BJ (cell line): ENCODE measurements at regions not wholly inside any gene's neighbourhood (a gene's known extent, or its start where the extent isn't known, plus 50 kb on each side); places are given as distances from the start of the nearest gene placed in this dataset.

Experiments used
- CTCF ChIA-PET: fragments of 350-600 bp; formaldehyde crosslinking; extraction: SDS; loops from one replicate; lab custom pipeline; 2021; ENCODE audit warnings: antibody characterized with exemption, inconsistent platforms; lab: Yijun Ruan, JAX
- POLR2A ChIA-PET: fragments of 300-600 bp; sonication (Branson Sonifier 250); formaldehyde crosslinking; extraction: SDS; loops from one replicate; lab custom pipeline; 2021; ENCODE audit warnings: antibody characterized with exemption; lab: Charles Lee
- DNase-seq: peaks from one replicate; pipeline ENCODE4 v3.0.0-alpha.2; 2011; ENCODE audit warnings: low read depth
- H3K27me3 ChIP-seq: 2 replicates; pipeline ENCODE4 v1.6.0; 2011; ENCODE audit warnings: low read length; ENCODE audit not compliant: control insufficient read depth, insufficient read depth
- H3K36me3 ChIP-seq: 2 replicates; pipeline ENCODE4 v1.5.1; 2011; ENCODE audit warnings: low read length; ENCODE audit not compliant: control insufficient read depth, insufficient read depth
- H3K4me3 ChIP-seq: 2 replicates; pipeline ENCODE4 v1.5.1; 2011; ENCODE audit warnings: low read depth, mild to moderate bottlenecking, control low read depth, low read length
- CTCF ChIP-seq: IDR thresholded peaks from 2 replicates; pipeline ENCODE4 v1.5.1; 2011; ENCODE audit warnings: low read depth, mild to moderate bottlenecking, control low read depth, inconsistent platforms, low read length, moderate library complexity; ENCODE audit not compliant: insufficient read depth

- no peak for DNase-seq
- Histone ChIP-seq H3K36me3 (no peaks in the 10 kb centered on the region), H3K4me3 (no peak overlapping the region), H3K27me3 (no peaks in the 10 kb centered on the region)
- no peak for TF ChIP-seq CTCF
- ChIA-PET CTCF (no interaction called here), POLR2A (no interaction called here)
Measured at GRCh38 chr9:82538634-82539033, 524.3 kb downstream of the RASEF start.

GRCh38 chr9:82539146-82539545 lies 523.8 kb downstream of the RASEF start:
- ChIA-PET CTCF (no interaction called here), POLR2A (no interaction called here)
- no peak for DNase-seq
- no peak overlapping the region for H3K4me3 ChIP-seq
- H3K36me3 ChIP-seq, result no peaks in the 10 kb centered on the region
- no peak for TF ChIP-seq CTCF
- no peaks in the 10 kb centered on the region for H3K27me3 ChIP-seq

GRCh38 chr9:82539856-82540579 lies 522.9 kb downstream of the RASEF start:
- Histone ChIP-seq H3K27me3 (no peaks in the 10 kb centered on the region), H3K36me3 (no peaks in the 10 kb centered on the region), H3K4me3 (no peak overlapping the region)
- no peak for DNase-seq
- TF ChIP-seq CTCF, result no peak
- ChIA-PET CTCF (no interaction called here), POLR2A (no interaction called here)

GRCh38 chr9:82543726-82544125 lies 519.2 kb downstream of the RASEF start:
- CTCF ChIA-PET, result no interaction called here
- no peak for DNase-seq
- no peaks in the 10 kb centered on the region for H3K36me3 ChIP-seq
- POLR2A ChIA-PET, result no interaction called here
- TF ChIP-seq CTCF, result no peak
- no peak overlapping the region for H3K4me3 ChIP-seq
- no peaks in the 10 kb centered on the region for H3K27me3 ChIP-seq

GRCh38 chr9:82546136-82546535 lies 516.8 kb downstream of the RASEF start:
- Histone ChIP-seq H3K27me3 (no peaks in the 10 kb centered on the region), H3K36me3 (no peaks in the 10 kb centered on the region), H3K4me3 (no peak overlapping the region)
- CTCF ChIA-PET, result no interaction called here
- POLR2A ChIA-PET, result no interaction called here
- DNase-seq, result no peak
- TF ChIP-seq CTCF, result no peak
